Kidney tubule cell (primary cell): ENCODE measurements at regions not wholly inside any gene's neighbourhood (a gene's known extent, or its start where the extent isn't known, plus 50 kb on each side); places are given as distances from the start of the nearest gene placed in this dataset.
A peak's percentile ranks its signal among the peaks of the same experiment; 100 is the strongest.

Experiments
- DNase-seq: peaks from one replicate; pipeline ENCODE4 v3.0.0-alpha.2; 2018; ENCODE audit warnings: low spot score

DNA sequence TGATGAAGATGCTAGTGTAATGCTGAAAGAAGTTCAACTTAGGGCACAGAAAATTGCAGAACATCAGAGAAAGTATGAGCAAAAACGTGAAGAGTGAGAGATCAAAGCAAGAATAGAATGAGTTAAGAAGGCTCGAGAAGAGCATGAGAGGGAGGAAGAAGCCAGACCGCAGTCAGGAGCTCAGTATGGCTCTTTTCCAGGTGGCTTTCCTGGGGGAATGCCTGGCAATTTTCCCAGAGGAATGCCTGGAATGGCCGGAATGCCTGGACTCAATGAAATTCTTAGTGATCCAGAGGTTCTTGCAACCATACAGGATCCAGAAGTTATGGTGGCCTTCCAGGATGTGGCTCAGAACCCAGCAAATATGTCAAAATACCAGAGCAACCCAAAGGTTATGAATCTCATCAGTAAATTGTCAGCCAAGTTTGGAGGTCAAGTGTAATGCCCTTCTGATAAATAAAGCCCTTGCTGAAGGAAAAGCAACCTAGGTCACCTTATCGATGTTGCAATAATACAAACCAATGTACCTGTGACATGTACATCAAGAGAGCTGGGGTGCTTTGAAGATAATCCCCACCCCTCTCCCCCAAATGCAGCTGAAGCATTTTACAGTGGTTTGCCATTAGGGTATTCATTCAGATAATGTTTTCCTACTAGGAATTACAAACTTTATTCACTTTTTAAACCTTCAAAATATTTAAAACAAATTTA lies 277.9 kb downstream of the LPIN1 start:
- DNase-seq = peak; percentile 91

DNA sequence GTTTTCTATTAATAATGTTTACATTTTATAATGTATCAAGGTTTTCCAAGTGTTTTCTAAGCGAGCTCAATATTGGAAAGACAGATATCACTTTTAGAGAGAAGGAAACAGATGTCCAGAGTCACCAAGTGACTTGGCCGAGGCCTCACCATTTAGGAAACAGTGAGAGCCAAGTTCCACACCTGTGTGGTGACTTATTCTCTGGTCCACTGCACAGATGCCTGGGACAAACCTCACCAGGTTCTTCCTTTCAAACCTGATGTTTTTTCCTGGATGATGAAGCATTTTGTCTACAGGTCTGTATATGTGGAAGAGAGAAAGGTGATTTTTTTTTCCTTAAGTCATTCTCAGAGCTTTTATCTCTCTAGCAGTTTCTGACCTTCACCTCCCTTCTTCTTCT lies 280.7 kb downstream of the LPIN1 start:
- peak; percentile 52 for DNase-seq

DNA sequence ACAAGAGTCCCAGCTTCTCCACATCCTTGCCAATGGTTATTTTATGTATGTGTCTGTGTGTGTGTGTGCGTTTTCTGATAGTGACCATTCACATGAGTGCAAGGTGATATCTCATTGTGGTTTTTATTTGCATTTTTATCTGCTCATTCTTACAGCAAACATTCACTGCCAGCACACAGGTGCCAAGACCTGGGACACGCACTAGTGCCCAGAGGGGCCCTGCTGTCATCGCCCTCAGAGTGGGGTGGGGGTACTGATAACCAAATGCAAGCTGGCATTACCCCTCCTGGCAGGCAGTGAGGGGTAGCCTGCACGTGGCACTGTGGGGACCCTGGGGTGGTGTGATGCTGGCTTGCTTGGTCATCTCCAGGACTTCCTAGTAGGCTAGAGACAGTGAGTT lies 285.4 kb downstream of the LPIN1 start:
- no peak for DNase-seq

DNA sequence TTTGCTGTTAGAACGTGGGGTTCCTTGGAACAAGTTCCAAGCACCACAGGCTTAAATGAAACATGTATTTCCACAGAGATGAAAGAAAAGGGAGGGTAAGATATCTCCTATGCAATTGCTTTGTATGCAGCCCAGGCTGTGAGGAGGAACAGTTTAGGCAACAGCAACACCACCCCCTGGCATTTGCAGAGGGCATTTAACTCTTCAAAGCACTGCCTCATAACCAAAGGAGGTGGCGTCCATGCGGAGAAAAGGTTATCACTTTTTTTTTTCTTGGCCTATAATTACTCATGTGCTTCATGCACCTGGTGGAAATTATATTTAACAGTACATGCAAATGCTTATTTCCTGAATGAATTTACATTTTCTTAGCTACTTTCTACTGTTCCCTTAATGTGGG lies 286.0 kb downstream of the LPIN1 start:
- no peak for DNase-seq

DNA sequence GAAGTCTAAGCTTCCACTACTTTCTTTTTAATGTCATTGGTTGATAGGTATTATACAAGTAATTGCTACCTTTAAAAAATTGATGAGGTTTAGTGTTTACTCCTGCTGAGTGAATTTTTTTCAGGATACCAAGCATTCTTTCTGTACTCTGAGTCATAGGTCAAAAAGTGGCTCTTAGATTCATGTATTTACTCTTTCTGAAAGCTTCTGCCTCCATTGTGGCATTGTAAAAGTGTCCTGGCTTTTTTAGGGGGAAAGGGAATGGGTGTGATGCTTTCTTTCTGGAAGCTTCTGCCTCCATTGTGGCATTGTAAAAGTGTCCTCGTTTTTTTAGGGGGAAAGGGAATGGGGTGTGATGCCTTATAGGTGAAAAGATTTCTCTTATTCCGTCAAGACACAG lies 286.5 kb downstream of the LPIN1 start:
- peak; percentile 15 for DNase-seq

DNA sequence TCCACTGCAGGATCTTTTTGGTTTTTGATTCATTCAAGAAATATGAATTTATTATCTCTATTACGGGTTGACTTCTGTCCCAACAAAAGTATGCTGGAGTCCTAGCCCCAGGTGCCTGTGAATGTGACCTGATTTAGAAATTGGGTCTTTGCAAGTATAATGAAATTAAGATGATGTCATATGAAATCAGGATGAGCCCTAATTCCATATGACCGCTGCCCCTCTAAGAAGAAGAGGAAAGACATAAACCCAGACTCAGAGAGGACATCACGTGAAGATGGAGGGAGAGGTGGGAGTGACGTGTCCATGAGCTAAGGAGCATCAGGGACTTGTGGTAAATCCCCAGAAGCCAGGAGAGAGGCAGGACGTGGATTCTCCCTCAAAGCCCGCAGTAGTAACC lies 287.1 kb downstream of the LPIN1 start:
- DNase-seq = no peak

DNA sequence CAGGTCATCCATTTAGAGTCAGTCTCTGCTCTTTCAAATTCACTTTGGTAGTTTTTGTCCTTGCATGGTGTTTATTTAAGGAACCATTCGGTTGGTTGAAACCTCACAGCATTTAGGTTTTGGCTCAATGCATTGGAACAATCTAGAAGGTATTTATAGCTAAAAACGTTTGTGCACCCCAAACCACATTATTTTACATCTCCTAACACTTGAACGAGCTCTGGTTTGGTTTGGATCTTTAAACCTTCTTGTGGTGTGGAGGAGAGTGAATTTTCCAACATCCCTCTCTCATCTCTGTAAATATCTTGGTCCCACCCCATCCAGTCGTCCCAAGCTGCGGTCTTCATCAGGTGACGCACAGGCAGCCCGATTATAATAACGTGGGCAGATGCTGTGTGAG lies 287.9 kb downstream of the LPIN1 start:
- no peak for DNase-seq

DNA sequence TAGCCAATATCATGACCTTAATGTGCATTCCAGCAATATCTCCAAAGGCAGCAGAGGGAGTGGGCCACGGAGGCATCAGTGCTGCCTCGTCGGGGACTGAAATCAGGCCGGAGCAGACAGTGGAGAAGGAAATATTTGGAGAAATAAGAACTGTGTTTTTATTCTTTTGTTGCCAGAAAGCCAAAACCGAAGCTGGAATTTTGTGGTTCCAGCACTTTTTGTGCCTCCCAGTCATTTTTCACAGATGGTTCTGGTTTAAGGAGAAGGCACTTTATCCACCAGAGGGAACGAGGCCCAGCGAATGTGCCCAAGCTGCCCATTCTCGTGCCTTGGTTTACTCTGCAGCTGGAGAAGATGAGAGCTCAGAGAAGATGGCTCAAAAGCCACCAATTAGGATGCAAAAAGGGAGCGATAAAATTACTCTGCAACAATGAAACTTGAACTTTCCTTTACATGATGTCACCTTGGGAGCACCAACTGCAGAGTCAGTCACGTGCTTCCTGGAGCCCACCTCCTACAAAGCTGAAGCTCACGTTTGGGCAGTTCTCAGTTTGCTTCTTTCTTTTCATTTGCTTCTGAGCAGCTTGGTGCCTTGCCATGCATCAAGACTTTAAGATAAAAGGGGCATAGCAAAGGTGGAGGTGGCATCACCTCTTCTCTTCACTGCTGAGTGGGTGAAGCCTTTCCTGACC lies 288.7 kb downstream of the LPIN1 start:
- DNase-seq = no peak

DNA sequence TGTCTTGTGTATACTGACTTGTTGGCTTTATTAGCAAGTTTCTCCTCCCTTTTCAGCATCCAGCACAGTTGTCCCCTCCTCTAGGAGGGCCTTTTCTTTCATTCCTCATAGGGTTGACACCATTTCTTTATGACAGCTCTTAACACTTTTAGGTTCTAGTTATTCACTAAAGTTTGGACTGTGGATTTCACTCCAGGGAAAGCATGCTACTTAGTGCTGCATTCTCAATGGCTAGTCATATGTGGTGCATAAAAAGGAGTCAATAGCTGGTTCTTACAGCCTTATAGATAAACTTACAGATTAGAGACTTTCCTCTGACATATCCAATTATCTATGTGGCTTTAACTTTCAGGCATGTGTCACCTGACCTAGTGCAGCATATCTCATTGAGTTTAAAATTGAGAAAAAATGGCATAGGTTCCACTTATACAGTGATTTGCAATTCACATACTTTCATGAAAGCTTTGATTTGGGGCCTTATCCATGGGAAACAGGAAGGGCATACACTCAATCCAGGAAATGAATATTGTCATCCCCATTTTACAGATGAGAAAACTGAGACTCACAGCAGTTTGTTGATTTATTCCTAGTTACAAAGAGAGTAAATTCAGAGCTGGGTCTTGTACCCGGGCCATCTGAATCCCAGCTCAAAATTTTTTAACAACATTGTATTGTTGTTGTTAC lies 289.7 kb downstream of the LPIN1 start:
- DNase-seq = no peak

DNA sequence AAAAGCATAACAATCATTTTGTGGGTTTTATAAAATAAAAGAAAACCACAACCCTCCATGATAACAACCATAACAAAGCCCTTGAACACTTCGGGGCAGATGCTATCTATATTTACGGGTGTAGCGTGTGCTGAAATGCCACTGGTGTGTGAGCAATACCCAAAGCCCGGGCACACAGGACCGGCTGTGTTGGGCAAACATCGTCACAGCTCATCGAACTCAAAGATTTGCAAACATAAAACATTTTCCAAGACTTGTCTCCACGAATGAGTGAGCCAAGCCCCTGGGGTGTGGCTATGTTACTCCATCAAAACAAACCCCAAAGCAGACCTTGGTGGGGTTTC lies 290.2 kb downstream of the LPIN1 start:
- peak; percentile 58 for DNase-seq

DNA sequence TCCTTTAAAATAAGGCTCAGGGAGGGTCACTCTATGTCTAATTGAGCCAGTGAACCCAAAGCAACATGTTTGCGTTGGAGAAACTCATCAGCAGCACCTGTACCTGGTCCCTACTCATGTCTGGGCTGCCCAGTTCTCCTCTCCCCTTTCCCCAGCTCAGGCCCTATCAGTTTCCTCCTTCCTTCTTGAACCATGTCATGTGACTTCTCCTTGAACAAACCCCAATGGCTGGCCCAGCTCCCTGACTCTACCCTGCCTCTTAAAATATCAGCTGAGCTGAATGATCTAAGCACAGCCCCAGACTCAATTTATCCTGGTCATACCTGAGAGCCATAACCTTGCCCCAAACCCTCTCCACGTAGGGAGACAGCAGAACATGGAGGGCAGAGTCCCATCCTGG lies 290.9 kb downstream of the LPIN1 start:
- no peak for DNase-seq

DNA sequence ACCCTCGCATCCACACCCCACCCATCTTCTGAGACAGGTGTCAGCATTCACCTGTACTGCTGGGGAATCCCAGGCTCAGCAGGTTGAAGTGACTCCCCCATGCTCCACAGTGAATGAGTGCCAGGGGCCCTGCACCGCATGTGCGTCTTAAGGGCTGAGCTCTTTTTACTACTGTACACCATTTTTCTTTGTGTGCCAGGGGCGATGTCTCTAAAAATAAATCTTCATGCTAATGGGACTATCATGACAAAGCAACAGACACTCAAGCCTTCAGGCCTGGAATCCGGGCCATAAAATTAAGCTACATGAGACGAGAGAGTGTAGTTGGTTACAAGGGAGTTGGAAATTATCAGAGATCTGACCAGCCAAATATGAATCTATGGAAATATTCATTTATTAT lies 294.8 kb downstream of the LPIN1 start:
- no peak for DNase-seq

DNA sequence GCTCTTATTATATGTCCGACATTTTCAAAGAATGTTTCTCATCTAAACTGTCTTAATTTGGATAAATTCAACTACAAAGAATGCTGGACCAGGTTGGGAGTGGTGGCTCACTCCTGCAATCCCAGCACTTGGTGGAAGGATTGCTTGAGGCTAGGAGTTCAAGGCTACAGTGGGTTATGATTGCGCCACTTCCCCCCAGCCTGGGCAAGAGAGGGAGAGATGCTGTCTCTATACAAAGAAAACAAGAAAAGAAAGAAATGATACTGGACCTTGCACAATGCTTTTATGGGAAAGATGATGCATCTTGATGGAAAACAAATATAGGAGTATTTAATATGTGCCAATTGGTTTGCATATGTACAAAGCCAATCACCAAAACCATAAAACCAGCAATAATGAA lies 296.7 kb downstream of the LPIN1 start:
- DNase-seq = no peak

DNA sequence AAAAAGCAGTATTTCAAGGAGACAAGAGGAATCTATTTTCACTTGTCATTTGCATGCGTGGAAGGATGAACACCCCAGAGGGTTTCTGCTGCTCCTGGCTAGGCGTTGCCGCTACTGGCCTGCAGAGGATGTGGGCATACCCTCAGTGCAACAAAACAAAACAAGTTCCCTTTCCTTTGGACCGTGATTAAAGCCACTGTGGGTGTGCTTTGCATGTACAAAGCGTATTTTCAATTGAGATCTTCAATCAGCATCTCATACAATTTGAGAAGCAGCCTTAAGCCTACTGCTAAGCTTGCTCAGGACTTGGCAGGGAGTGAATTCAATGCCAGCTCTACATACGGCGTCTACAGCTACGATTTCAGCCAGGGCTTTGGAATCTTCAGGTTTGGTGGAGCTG lies 298.4 kb downstream of the LPIN1 start:
- no peak for DNase-seq

DNA sequence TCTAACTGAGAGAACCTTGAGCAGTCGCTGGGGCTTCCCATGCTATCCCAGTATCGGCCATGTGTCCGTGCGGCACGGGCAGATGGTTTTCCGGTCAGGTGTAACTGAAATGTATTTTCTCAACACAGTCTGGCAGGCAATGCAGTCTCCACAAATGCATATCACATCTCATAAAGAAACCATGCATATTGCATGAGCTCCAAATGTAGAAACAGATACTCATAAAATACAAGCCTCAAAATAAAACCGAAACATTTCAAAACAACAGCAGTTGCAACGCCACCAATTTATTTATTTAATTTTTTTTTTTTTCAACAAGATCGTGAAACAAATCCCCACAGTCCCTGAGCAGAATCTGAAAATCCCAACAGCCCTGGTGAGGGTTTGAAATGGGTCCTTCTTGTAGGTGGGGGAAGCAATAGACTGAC lies 299.4 kb downstream of the LPIN1 start:
- DNase-seq = no peak

DNA sequence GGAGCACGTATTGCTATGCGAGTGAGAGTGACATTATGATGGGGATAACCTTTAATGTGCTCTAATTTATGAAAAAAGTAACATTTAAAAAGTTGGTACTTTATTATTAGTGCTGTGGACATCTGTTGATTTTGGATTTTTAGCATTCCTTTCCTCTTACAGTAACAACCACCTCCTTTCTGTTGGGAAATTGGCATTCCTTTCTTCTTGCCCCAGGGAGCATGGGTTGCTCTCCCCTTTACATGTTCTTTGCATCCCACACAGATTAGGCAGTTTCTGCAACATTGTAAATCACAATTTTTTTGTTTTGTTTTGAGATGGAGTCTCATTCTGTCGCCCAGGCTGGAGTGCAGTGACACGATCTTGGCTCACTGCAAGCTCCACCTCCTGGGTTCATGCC lies 300.2 kb downstream of the LPIN1 start:
- peak; percentile 21 for DNase-seq

DNA sequence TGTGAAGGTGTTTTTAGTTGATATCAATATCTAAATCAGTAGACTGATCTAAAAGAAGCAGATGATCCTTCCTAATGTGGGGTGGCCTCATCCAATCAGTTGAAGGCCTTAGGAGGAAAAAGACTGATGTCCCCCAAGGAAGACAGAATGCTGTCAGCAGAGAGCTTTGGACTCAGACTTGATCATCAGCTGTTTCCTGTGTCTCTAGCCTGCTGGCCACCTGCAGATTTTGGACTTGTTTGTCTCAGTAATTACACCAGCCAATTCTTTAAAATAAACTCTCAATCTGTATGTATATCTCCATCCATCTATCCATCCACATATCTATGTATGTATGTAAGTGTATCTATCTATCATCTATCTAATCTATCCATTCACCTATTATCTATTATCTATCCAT lies 301.3 kb downstream of the LPIN1 start:
- DNase-seq = no peak

DNA sequence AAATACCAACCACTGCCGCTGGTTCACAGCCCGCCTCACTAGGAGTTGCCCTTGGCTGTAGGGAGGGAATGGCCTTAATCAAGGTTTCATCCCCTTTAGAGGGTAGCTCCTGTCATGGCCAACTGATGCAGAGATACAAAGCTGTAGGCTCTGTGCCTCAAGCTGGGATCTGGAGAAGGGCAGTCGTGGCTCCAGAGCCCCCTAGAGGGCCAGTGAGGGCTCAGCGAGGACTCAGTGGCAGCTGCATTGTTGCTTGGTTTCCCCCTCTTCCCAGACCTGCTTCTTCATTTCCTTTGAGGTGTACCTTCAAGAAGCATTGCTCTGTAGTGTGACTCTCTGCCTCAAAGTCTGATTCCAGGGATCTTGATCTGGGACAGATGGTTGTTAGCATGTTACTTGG lies 302.1 kb downstream of the LPIN1 start:
- DNase-seq = no peak

DNA sequence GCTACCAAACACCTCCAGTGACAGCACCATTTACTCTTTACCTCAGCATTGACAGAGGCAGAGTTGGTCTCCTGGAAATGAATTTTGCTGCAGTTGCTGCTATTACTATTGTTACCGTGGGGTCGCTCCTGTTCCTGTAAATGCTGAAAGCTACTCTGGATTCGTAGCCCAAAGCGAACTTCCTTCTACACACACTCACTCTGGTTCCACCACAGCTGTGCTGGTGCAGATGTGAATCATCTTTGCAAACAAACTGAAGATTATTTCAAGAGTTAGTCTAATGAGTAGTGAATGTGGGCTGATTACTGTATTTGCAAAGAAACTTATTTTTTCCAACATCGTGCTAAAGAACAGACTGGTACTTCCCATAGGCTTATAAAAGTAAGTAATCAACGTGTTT lies 304.0 kb downstream of the LPIN1 start:
- DNase-seq = peak; percentile 25

DNA sequence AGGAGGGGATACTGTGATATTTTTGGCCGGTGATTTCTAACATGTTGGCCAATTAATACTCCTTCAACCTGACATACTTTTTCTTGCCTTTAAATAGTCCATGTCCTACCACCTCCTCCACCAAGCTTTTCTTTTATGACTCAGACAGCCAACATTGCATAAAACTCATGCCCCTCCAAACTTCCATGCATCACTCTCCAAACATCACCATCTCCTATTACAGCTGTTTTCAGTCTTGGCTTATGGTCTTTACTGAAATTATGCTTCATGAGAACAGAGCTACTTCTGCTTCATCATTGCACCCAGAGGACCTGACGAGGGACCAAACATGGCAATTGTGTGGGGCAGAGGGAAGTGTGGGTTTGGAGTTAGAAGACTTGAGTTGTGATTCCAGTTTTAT lies 305.4 kb downstream of the LPIN1 start:
- DNase-seq = no peak

DNA sequence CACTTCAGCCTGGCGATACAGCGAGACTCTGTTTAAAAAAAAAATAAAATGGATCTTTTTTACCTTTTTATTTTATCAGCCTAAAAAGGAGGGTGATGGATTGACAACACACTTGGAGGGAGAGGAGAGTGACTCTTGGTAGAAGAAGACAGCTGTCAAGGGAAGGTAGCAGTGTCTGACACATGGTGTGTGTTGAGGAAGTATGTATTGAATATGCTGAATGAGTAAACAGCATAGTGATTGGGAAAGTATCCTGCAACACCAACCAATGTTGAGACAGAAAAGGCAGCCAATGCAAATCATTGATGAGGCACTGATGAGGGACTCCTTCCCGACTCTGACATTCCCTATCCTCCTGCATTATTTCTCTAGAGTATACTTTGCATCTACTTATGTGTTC lies 306.4 kb downstream of the LPIN1 start:
- no peak for DNase-seq

DNA sequence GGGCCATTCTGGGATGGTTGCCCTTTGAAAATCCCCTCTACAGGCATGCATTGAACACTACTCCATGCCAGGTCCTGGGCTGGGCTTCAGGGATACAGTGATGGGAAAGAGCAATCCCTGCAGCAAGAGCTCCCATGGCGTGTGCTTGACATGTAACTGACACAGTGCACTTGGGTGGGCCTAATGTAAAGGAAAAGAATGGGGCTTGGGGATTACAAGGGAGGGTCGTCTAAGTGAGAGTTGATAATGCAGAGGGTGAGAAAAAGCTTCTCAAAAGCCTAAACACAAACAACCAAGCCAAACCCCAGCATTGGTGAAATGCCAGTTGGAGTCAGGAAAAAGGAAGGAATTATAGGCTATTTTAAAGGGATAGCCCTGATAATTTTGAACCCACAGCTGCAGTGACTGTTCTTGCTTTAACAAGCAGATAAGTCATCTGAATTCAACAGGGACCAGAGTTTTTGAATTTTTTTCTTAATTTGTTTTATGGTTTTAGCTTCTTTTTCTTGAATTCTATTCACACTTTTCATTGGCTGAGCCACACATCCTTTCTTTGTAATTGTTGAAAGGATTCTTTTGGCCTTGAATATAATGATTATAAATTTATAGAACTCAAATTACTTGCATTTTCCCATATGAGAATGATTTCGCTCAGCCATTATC lies 308.7 kb downstream of the LPIN1 start:
- DNase-seq = no peak
